ENCODE measurements at regions not wholly inside any gene's neighbourhood (a gene's known extent, or its start where the extent isn't known, plus 50 kb on each side); places are given as distances from the start of the nearest gene placed in this dataset.

DNA sequence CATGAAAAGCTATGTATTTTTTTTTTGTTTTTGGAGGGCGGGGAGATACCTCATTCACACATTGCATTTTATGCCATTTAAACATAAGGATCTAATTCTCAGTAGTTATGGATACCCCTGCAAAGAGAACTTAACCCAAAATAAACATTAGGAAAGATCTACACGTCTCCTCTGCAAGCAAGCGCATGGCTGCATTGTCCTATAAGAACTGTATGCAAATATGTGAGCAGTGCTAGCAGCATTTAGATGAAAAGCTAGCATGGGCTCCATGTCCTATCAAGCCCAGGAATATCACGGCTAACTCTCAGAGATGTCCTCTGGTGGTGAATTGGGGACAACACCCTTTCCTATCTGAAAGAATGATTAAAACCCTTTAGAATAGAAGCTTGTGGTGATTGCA is 292.8 kb downstream of the MEX3B start (continued):
- TF ChIP-seq STAT6 (CRISPR knock-in tag; conservative IDR thresholded peaks at IDR 0.05; ENCODE audit: low read depth) = no peak

- TF ChIP-seq SOX15 (CRISPR knock-in tag; IDR thresholded peaks at IDR 0.05) = no peak
- TF ChIP-seq GRHL2 (CRISPR knock-in tag; IDR thresholded peaks at IDR 0.05; ENCODE audit: insufficient replicate concordance, severe bottlenecking) = no peak
- H3K4me3 Mint-ChIP-seq = no peak overlapping the region
- no peaks in the 10 kb centered on the region for H3K27me3 Mint-ChIP-seq (ENCODE audit: low read depth)
- H3K27ac Mint-ChIP-seq = peak overlapping the region; percentile 91
- no peaks in the 10 kb centered on the region for H3K9me3 Mint-ChIP-seq
- CTCF ChIA-PET = interaction anchor here (0.6 to 2.5 kb wide), 5 partner anchors 61 to 342 kb away, joined by 3 to 12 read pairs (median 3); no protein-coding TSS in a partner anchor
- DNase-seq (ENCODE audit: low spot score) (no peak), ATAC-seq (peak; percentile 35; the same call in 1 of the 2 replicates)
- POLR2A ChIA-PET = interaction anchor here (0.7 kb wide), 2 partner anchors 19 to 841 kb away, joined by 5 to 9 read pairs; no protein-coding TSS in a partner anchor
- H3K4me1 Mint-ChIP-seq = peaks cover 45% of the 10 kb centered on the region
- H3K36me3 Mint-ChIP-seq = no peaks in the 10 kb centered on the region
Measured at GRCh38 chr15:81752546-81752942, 293.3 kb downstream of the MEX3B start.

DNA sequence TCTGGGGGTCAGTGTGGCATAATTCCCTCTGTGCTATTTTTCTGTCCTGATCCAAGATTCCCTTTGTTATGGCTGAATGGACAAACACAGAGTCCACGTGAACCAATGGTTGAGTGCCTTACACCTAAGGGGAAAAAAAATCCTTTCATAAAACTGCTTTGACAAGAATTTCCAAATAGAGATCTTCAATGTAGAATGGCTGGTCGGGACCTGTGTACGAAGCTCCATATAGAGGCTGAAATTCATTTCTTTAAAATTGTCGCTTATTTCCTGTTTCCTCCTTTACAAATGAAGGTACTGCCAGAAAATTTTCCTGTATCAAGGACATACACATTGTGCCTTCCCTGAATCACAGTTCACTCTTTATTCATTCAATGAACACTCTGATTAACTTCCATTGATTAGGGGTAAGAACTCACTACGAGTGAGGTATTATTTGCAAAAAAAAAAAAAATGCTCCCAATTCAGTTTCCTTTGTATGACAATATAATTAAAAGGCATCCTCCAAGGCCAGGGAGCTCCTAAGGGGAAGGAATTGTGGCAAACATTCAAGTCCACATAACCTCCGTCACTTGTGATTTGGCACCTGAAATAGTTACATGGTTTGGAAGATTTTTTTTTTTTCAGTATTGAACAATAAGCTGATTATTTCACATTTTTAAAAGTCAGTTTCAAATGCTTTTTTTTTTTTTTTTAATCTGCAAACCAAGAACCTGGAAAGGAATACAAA is 293.8 kb downstream of the MEX3B start:
- CTCF ChIA-PET = interaction anchor here (0.6 to 2.5 kb wide), 4 partner anchors 61 to 341 kb away, joined by 3 to 12 read pairs (median 3); no protein-coding TSS in a partner anchor
- peaks cover 49% of the 10 kb centered on the region for H3K4me1 Mint-ChIP-seq
- no peak overlapping the region for H3K4me3 Mint-ChIP-seq
- no peaks in the 10 kb centered on the region for H3K27me3 Mint-ChIP-seq (ENCODE audit: low read depth)
- DNase-seq (ENCODE audit: low spot score) = no peak
- no peaks in the 10 kb centered on the region for H3K9me3 Mint-ChIP-seq
- POLR2A ChIA-PET = interaction anchor here (0.7 kb wide), 2 partner anchors 20 to 840 kb away, joined by 5 to 9 read pairs; no protein-coding TSS in a partner anchor
- H3K36me3 Mint-ChIP-seq = no peaks in the 10 kb centered on the region
- H3K27ac Mint-ChIP-seq = no peak overlapping the region
- no peak for TF ChIP-seq ERG (CRISPR knock-in tag; IDR thresholded peaks at IDR 0.05)
- no peak for ATAC-seq

DNA sequence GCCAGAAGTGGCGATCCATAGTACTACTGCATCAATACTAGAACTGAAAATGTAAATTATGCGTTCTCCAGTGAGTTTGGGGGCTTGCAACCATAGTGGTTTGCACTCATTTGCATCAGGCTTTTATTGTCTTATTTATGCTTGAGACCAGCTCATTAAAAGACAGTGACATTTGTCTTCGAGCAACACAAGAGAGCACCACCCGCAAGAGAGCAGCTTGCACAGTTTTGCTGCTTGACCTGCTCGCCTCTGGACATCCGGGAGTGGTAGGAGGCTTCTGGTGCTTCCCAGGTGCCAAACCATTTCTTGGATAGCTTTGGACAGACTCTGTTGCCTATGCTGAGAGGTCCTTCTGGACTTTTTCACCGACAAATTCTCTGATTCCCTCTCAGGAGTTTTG is 294.6 kb downstream of the MEX3B start:
- CTCF ChIA-PET = interaction anchor here (2.5 kb wide), 1 partner anchor 341 kb away, joined by 12 read pairs; no protein-coding TSS in a partner anchor
- H3K27ac Mint-ChIP-seq = peak overlapping the region; percentile 16; the same call in 1 of the 2 replicates
- TF ChIP-seq ZNF423 (CRISPR knock-in tag; IDR thresholded peaks at IDR 0.05) (no peak), ELF4 (CRISPR knock-in tag; IDR thresholded peaks at IDR 0.05; ENCODE audit: low read depth) (no peak), OVOL2 (CRISPR knock-in tag; IDR thresholded peaks at IDR 0.05; ENCODE audit: borderline replicate concordance) (no peak), FOXJ3 (CRISPR knock-in tag; IDR thresholded peaks at IDR 0.05; ENCODE audit: borderline replicate concordance) (no peak), RELA (CRISPR knock-in tag; IDR thresholded peaks at IDR 0.05; ENCODE audit: borderline replicate concordance) (no peak), KAT7 (CRISPR knock-in tag; IDR thresholded peaks at IDR 0.05; ENCODE audit: borderline replicate concordance) (no peak)
- TF ChIP-seq, protein P1, sequence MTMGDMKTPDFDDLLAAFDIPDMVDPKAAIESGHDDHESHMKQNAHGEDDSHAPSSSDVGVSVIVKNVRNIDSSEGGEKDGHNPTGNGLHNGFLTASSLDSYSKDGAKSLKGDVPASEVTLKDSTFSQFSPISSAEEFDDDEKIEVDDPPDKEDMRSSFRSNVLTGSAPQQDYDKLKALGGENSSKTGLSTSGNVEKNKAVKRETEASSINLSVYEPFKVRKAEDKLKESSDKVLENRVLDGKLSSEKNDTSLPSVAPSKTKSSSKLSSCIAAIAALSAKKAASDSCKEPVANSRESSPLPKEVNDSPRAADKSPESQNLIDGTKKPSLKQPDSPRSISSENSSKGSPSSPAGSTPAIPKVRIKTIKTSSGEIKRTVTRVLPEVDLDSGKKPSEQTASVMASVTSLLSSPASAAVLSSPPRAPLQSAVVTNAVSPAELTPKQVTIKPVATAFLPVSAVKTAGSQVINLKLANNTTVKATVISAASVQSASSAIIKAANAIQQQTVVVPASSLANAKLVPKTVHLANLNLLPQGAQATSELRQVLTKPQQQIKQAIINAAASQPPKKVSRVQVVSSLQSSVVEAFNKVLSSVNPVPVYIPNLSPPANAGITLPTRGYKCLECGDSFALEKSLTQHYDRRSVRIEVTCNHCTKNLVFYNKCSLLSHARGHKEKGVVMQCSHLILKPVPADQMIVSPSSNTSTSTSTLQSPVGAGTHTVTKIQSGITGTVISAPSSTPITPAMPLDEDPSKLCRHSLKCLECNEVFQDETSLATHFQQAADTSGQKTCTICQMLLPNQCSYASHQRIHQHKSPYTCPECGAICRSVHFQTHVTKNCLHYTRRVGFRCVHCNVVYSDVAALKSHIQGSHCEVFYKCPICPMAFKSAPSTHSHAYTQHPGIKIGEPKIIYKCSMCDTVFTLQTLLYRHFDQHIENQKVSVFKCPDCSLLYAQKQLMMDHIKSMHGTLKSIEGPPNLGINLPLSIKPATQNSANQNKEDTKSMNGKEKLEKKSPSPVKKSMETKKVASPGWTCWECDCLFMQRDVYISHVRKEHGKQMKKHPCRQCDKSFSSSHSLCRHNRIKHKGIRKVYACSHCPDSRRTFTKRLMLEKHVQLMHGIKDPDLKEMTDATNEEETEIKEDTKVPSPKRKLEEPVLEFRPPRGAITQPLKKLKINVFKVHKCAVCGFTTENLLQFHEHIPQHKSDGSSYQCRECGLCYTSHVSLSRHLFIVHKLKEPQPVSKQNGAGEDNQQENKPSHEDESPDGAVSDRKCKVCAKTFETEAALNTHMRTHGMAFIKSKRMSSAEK (CRISPR knock-in tag; IDR thresholded peaks at IDR 0.05; ENCODE audit: borderline replicate concordance) = no peak
- TF ChIP-seq, protein P2, sequence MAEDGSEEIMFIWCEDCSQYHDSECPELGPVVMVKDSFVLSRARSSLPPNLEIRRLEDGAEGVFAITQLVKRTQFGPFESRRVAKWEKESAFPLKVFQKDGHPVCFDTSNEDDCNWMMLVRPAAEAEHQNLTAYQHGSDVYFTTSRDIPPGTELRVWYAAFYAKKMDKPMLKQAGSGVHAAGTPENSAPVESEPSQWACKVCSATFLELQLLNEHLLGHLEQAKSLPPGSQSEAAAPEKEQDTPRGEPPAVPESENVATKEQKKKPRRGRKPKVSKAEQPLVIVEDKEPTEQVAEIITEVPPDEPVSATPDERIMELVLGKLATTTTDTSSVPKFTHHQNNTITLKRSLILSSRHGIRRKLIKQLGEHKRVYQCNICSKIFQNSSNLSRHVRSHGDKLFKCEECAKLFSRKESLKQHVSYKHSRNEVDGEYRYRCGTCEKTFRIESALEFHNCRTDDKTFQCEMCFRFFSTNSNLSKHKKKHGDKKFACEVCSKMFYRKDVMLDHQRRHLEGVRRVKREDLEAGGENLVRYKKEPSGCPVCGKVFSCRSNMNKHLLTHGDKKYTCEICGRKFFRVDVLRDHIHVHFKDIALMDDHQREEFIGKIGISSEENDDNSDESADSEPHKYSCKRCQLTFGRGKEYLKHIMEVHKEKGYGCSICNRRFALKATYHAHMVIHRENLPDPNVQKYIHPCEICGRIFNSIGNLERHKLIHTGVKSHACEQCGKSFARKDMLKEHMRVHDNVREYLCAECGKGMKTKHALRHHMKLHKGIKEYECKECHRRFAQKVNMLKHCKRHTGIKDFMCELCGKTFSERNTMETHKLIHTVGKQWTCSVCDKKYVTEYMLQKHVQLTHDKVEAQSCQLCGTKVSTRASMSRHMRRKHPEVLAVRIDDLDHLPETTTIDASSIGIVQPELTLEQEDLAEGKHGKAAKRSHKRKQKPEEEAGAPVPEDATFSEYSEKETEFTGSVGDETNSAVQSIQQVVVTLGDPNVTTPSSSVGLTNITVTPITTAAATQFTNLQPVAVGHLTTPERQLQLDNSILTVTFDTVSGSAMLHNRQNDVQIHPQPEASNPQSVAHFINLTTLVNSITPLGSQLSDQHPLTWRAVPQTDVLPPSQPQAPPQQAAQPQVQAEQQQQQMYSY (CRISPR knock-in tag; IDR thresholded peaks at IDR 0.05) = no peak
- TF ChIP-seq, protein P3, sequence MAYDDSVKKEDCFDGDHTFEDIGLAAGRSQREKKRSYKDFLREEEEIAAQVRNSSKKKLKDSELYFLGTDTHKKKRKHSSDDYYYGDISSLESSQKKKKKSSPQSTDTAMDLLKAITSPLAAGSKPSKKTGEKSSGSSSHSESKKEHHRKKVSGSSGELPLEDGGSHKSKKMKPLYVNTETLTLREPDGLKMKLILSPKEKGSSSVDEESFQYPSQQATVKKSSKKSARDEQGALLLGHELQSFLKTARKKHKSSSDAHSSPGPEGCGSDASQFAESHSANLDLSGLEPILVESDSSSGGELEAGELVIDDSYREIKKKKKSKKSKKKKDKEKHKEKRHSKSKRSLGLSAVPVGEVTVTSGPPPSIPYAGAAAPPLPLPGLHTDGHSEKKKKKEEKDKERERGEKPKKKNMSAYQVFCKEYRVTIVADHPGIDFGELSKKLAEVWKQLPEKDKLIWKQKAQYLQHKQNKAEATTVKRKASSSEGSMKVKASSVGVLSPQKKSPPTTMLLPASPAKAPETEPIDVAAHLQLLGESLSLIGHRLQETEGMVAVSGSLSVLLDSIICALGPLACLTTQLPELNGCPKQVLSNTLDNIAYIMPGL (CRISPR knock-in tag; IDR thresholded peaks at IDR 0.05) = no peak
- TF ChIP-seq, protein P4, sequence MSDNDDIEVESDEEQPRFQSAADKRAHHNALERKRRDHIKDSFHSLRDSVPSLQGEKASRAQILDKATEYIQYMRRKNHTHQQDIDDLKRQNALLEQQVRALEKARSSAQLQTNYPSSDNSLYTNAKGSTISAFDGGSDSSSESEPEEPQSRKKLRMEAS (CRISPR knock-in tag; IDR thresholded peaks at IDR 0.05) = no peak

More for the DNA sequence above, 294.6 kb downstream of the MEX3B start:
- Mint-ChIP-seq H3K4me1 (peaks cover 49% of the 10 kb centered on the region), H3K4me3 (no peak overlapping the region), H3K27me3 (ENCODE audit: low read depth) (no peaks in the 10 kb centered on the region), H3K9me3 (no peaks in the 10 kb centered on the region), H3K36me3 (no peaks in the 10 kb centered on the region)
- ATAC-seq = no peak
- DNase-seq (ENCODE audit: low spot score) = no peak
- POLR2A ChIA-PET = no interaction called here
